GM21515 (cell line): ENCODE measurements at regions not wholly inside any gene's neighbourhood (a gene's known extent, or its start where the extent isn't known, plus 50 kb on each side); places are given as distances from the start of the nearest gene placed in this dataset.

Experiments
- ATAC-seq: cut with Tn5 transposase; IDR thresholded peaks from one replicate; pipeline ENCODE4 v1.9.1; 2021; ENCODE audit not compliant: unreplicated experiment

DNA sequence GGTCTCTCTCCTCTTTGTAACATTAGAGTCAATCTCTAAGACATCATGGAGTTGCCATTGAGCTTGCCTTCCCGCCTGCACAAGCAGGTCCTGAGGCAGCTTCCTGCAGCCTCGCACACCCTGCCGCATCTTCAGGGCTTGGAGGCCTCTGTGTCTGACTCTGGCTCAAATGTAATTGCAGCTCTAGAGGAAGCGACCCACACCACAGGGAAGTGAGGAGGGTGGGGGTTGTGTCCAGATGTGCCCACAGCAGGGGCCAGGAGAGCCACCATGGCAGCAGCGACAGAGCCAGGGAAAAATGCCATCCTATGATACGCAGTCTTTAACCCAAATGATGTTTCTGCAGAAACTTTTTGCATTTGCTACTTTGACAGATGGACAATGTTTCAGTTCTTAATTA lies 216.0 kb upstream of the ZNF32 start:
- ATAC-seq: no peak

DNA sequence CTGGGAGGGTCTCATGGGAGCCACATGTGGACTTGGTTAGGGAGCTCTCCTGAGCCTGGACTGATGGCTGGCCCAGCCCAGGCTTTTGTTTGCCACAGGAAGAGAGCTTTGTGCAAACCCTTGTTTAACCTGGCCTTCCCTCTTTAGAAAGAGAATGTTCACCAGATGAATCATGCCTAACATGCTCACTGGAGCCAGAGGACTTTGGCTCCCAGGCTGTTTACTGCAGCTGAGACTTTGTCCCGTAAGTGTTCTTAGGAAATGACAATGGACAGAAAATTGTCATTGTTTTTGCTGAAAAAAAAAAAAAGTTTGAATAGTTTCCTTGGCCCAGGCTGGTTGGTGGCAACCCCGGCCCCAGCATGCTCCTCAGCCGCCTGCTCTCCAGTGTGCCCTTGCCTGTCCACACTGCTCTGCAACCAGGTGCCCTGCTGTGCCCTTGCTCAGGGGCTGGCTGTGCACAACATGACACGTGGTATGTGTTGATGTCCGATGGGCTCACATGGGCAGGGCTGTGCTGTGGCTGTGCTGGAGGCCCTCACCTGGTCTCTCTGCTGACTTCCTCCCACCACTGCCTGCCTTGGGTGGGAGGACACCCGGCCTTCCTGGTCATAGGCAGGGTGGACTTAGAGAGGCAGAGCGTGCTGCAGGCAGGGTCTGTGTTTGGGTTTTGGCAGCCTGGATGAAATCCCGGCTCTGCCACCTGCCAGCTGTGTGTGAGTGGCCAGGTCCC lies 215.3 kb upstream of the ZNF32 start:
- no peak for ATAC-seq

GRCh38 chr10:43863270-43863669 lies 214.6 kb upstream of the ZNF32 start:
- ATAC-seq: no peak

DNA sequence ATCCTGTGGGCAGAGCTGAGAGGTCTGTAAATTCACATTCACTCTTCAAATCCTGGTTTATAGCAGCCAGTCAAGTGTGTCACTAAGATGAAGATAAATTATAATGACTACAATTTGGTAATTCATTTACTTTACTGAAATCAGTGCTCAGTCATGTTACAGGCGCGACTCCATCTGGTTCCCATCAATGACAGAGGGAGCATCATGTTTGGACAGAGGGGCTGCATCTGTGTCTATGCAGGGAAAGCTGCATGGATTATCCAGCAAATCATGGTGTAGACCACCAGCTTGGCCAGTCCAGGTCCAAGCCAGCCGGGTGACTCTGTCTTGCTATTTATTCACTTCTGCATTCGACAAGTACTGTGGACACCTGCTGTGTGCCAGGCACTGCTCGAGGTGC lies 214.1 kb upstream of the ZNF32 start:
- no peak for ATAC-seq

DNA sequence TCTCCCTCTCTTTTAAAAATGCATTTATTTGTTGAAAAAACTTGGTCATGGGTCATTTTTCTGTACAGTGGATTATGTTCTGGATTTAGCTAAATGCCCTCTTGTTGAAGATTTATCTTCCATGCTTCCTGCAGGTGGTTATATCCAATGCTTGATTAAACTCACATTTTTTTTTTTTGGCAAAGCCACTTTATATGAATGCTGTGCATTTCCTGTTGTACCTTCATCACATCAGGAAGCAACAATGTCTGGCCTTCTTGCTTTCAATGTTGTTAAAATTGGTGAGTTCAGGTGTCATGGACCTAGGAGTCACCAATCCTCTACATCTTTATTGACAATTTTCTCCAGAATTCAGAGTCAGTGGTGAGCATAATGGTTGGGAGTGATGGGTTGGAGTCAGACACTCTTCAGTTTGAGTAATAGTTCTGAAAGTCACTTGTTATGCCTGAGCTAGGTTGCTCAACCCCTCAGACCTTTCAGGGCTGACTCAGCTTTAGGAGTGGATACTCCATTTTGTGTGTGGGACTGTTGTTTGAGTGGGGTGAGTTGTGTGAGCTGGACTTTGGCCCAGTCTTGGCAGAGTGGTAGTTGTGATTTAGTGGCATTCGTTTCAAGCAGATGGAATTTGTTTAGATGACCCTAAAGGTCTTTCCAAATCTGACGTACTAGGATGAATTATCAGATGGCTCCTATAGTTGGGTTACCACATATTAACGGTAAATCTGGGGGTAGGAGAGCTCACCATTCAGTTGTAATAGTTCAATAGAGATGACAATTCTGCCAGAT lies 213.5 kb upstream of the ZNF32 start:
- ATAC-seq: no peak

GRCh38 chr10:43859016-43859525 lies 210.4 kb upstream of the ZNF32 start:
- no peak for ATAC-seq

GRCh38 chr10:43857931-43858315 lies 209.2 kb upstream of the ZNF32 start:
- ATAC-seq: no peak

DNA sequence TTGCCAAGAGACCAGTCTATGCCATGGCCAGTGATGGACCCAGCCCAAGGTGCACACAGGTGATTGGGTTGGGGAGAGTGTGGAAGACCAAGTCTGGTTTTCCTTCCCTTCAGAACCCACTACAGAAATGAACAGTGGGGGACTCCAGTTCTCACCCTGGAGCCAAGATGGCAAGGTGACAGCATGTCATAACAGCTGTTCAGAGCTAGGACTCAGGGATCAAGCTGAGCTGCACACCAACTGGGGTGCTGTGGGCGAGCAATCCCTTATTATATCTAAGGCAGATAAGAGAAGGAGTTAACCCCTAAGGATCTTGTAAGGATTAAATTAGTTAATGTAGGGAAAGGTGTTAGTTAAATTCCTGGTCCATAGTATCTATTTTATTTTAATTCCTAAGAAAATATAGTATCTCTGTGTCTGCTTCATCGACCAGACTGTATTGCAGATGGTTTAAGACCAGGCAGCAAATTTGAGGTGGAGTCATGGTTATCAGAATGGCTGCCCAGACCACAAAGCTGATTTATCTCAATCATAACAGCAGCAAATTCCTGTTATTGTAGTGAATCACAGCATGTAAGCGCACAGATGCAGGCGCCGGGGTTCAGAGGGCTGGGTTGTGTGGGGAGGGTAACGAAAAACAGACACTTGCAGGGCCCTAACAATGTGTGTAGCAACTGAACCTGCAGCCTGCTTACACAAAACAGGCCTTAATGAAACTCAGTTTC lies 208.7 kb upstream of the ZNF32 start:
- no peak for ATAC-seq

DNA sequence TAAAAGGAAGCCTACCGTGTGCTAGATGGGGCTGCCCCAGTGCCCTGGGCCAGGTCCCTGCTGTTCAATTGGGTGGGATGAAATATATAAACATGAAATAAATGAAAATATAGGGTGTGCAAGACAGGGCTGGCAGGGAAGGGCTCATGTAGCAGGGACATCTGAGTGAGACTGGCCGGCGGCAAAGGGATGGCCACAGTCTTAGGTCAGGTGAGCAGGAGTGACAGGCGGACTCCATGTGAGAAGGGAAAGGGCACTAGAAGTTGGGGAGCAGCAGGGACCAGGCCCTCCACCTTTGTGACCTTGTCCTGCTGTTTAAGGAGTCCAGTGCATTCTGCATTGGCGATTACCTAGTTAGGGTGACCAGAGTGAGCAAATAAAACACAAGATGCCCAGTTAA lies 207.6 kb upstream of the ZNF32 start:
- no peak for ATAC-seq

- no peak for ATAC-seq
Observed at GRCh38 chr10:43855667-43856210, 207.1 kb upstream of the ZNF32 start.

- ATAC-seq: no peak
Observed at GRCh38 chr10:43854007-43854406, 205.3 kb upstream of the ZNF32 start.

DNA sequence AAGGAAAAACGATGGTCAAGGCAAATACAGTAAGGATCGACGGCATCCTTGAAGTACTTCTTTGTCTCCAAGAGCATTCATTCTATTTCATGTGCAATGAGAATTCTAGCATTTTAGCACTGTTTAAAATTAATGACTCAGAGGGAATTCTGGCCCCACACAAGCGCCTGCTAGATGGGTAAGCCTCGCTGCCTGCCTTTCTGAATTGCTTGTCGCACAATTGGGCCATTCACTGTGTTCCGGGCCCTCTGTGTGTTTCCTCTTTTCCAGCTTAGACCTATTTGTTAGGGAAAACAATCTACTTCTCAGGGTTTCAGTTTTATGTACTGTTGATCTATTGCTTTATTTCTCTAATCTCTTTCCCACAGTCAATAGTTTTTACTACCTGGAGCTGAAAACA lies 204.7 kb upstream of the ZNF32 start:
- no peak for ATAC-seq

DNA sequence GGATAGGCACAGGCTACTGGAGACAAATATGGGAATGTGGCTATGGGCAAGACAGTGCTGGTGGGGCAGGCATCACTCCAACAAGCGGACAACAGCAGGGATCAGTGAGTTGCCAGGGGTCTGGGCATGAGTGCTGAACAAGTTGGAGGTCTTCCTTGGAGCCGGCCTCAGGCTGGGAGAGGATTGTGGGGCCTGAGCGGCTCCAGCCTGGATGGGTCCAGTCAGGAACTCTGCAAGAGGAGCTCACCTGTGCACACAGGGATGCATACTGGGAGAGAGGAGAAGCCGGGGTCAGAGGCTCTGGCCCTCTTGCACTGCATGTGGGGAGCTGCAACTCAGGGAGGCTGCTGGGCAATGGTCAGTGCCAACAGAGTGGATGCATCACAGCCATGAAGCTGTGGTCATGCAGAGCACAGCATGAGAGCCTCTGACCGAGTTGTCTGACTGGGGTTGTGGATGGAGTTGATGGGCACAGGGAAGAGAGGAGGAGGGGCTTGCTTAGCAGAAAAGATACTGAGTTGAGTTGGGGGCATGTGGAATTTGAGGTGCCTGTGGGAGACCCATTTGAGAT lies 204.0 kb upstream of the ZNF32 start:
- ATAC-seq: no peak

- no peak for ATAC-seq
Observed at GRCh38 chr10:43852149-43852548, 203.5 kb upstream of the ZNF32 start.

DNA sequence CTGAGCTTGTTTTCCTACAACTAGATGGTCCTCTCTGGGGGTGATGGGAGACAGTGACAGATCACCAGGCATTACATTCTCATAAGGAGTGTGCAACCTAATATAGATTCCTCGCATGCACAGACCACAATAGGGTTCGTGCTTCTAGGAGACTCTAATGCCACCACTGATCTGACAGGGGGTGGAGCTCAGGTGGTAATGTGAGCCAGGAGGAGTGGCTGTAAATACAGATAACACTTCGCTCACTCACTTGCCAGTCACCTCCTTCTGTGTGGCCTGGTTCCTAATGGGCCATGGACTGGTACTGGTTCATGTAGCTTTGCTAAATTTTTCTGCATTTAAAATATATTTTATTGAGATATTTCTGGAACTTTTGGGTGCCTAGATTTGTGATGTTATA lies 202.3 kb upstream of the ZNF32 start:
- no peak for ATAC-seq

- ATAC-seq: no peak
Observed at GRCh38 chr10:43849551-43849950, 200.9 kb upstream of the ZNF32 start.

DNA sequence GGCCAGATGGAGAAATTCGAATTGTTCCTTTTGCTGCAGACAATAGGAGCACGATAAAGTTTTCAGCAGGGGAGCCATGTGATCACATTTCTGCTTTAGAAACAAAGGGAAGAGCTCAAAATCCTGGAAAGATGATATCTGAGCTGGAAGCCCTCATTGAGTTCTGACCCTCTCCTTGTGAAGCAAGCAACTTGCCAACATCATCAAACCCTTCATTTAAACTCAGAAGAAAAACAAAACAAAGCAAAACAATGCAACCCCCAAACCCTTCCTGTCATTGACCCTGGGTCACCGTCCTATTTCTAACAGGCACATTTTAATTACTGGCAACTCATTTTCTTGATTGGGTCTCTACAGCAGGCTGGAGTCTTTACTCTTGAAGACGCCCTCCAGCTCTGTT lies 198.3 kb upstream of the ZNF32 start:
- no peak for ATAC-seq

DNA sequence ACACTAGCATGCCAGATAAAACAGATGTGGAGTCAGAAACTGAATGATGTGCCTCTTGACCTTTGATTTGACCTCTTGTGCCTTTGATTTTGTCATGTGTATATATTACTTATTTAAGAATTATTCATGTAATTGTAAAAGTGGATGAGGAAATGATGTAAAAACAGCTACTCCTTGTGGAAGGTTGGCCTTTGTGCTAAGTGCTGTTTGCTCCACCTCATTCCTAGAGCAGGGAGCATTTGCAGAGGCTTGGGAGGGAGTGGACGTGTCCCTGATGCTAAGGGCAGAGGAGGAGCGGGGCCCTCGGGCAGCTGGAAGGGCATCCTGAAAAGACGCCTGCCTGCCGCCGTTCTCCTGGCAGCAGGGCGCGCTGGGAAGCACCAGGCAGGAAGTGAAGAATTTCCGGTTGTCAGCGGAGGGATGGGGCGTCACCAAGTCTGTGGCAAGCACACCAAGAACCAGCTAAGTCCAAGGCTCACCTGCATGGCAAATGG lies 197.6 kb upstream of the ZNF32 start:
- no peak for ATAC-seq

DNA sequence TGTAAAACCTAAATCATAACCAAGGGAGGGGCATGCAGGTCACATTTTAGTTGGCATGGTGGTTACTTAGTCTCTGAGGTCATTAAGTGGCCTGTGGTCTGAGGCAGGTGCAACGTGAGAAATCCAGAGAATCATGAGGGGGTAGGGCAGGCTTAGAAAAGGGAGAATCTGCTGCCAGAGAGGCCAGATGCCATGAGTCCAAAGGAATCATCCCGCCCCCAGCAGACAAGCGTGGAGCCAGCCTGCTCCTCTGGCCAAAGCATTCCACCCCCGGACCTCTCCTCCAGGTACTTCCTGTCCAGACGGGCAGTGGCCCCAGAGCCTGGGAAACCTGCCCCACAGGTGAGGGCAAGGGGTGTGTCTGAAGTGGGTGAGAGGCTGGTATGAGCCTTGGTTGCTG lies 196.4 kb upstream of the ZNF32 start:
- ATAC-seq: no peak

- ATAC-seq: no peak
Observed at GRCh38 chr10:43844221-43844620, 195.5 kb upstream of the ZNF32 start.
